ENCODE measurements at regions not wholly inside any gene's neighbourhood (a gene's known extent, or its start where the extent isn't known, plus 50 kb on each side); places are given as distances from the start of the nearest gene placed in this dataset.

DNA sequence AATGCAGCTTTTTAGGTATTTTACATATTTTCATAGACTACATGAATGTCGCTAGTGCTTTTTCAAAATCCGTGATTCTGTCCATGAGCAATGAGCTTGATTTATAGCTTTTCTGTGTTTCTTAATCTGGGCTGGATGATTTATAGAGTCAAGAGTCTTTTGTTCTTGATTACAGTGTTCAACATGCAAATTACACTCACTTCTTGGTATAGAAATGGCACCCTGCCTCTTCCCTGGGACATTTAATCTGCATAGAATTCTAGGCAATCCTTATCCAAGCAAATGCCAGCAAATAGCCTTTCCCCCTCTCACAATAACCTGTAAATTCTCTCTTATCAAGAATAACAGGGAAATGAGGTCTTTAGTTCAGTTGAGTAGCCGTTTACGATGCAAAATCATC is 246.2 kb upstream of the SEMA3C start:
- TF ChIP-seq SIN3A (IDR thresholded peaks at IDR 0.05; ENCODE audit: borderline replicate concordance, insufficient read depth, low read length) (no peak), POLR2AphosphoS5 (IDR thresholded peaks at IDR 0.05; ENCODE audit: low read depth, low read length) (no peak), TAF1 (IDR thresholded peaks at IDR 0.05; ENCODE audit: borderline replicate concordance, insufficient read depth, low read length) (no peak)
- TF ChIP-seq, protein P1, sequence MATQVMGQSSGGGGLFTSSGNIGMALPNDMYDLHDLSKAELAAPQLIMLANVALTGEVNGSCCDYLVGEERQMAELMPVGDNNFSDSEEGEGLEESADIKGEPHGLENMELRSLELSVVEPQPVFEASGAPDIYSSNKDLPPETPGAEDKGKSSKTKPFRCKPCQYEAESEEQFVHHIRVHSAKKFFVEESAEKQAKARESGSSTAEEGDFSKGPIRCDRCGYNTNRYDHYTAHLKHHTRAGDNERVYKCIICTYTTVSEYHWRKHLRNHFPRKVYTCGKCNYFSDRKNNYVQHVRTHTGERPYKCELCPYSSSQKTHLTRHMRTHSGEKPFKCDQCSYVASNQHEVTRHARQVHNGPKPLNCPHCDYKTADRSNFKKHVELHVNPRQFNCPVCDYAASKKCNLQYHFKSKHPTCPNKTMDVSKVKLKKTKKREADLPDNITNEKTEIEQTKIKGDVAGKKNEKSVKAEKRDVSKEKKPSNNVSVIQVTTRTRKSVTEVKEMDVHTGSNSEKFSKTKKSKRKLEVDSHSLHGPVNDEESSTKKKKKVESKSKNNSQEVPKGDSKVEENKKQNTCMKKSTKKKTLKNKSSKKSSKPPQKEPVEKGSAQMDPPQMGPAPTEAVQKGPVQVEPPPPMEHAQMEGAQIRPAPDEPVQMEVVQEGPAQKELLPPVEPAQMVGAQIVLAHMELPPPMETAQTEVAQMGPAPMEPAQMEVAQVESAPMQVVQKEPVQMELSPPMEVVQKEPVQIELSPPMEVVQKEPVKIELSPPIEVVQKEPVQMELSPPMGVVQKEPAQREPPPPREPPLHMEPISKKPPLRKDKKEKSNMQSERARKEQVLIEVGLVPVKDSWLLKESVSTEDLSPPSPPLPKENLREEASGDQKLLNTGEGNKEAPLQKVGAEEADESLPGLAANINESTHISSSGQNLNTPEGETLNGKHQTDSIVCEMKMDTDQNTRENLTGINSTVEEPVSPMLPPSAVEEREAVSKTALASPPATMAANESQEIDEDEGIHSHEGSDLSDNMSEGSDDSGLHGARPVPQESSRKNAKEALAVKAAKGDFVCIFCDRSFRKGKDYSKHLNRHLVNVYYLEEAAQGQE (IDR thresholded peaks at IDR 0.05; ENCODE audit: insufficient read depth in 1 of 2, low read depth in 2 of 2, low read length in 2 of 2) = no peak

Measured in PFSK-1 (cell line).